Hepatocyte (in vitro differentiated cells): ENCODE measurements at regions not wholly inside any gene's neighbourhood (a gene's known extent, or its start where the extent isn't known, plus 50 kb on each side); places are given as distances from the start of the nearest gene placed in this dataset.

Experiments
- EZH2 ChIP-seq: fragments of 200-600 bp; sonication (generic); IDR thresholded peaks from 2 replicates; pipeline ENCODE4 v1.6.1; 2016; ENCODE audit warnings: antibody characterized with exemption, mild to moderate bottlenecking, borderline replicate concordance
- EZH2phosphoT487 ChIP-seq: fragments of 200-600 bp; sonication (generic); IDR thresholded peaks from one replicate; pipeline ENCODE4 v1.6.1; 2018; ENCODE audit warnings: antibody characterized with exemption, mild to moderate bottlenecking, low read depth, moderate library complexity; ENCODE audit not compliant: unreplicated experiment, severe bottlenecking
- TF ChIP-seq, protein P1 (sequence below): fragments of 200-600 bp; sonication (generic); IDR thresholded peaks from 2 replicates; pipeline ENCODE4 v1.5.1; 2016; ENCODE audit warnings: antibody characterized with exemption, mild to moderate bottlenecking; ENCODE audit not compliant: poor library complexity

DNA sequence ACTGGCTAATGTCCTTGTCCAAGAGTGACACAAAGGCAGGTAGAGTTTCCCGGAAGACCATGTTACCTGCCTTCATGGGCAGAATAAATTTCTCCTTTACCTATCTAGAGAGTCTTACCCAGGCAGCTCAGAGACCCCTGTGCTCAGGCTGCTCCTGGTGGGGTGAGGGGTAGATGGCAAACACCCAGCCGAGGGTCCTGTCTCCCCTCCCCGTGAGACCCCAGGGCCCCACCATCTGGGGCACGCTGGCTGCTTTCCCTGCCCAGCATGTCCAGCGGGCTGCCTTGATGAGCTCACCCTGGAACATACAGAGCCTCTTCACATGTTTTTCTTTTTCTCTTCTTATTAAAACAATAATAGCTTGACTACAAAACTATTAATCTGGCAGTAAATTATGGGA lies 116.5 kb downstream of the EDN3 start:
- TF ChIP-seq, protein P1, sequence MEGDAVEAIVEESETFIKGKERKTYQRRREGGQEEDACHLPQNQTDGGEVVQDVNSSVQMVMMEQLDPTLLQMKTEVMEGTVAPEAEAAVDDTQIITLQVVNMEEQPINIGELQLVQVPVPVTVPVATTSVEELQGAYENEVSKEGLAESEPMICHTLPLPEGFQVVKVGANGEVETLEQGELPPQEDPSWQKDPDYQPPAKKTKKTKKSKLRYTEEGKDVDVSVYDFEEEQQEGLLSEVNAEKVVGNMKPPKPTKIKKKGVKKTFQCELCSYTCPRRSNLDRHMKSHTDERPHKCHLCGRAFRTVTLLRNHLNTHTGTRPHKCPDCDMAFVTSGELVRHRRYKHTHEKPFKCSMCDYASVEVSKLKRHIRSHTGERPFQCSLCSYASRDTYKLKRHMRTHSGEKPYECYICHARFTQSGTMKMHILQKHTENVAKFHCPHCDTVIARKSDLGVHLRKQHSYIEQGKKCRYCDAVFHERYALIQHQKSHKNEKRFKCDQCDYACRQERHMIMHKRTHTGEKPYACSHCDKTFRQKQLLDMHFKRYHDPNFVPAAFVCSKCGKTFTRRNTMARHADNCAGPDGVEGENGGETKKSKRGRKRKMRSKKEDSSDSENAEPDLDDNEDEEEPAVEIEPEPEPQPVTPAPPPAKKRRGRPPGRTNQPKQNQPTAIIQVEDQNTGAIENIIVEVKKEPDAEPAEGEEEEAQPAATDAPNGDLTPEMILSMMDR: no peak
- TF ChIP-seq EZH2: no peak
- no peak for TF ChIP-seq EZH2phosphoT487
